Gastroesophageal sphincter (tissue), 4 donors: ENCODE measurements at regions not wholly inside any gene's neighbourhood (a gene's known extent, or its start where the extent isn't known, plus 50 kb on each side); places are given as distances from the start of the nearest gene placed in this dataset.

Experiments used
- ATAC-seq: fragments of 150-250 bp; one replicate; pipeline ENCODE4 v1.9.1; 2016; ENCODE audit warnings: mild to moderate bottlenecking, moderate library complexity
- H3K27ac ChIP-seq, 4 donors: fragments of 200-600 bp; sonication (generic) in 3 of 4; 1 replicate in 3 of 4; 2 replicates in 1 of 4; pipeline ENCODE4 v1.5.1; 2016 to 2019
- H3K27me3 ChIP-seq: fragments of 200-600 bp; sonication (generic); one replicate; pipeline ENCODE4 v1.5.1; 2019
- H3K36me3 ChIP-seq, 2 donors: fragments of 200-600 bp; sonication (generic); one replicate each; pipeline ENCODE4 v1.5.1; 2019; ENCODE audit warnings: control low read depth in 1 of 2
- H3K4me1 ChIP-seq, 3 donors: fragments of 200-600 bp; sonication (generic); 1 replicate in 2 of 3; 2 replicates in 1 of 3; pipeline ENCODE4 v1.5.1; 2016 to 2019; ENCODE audit warnings: control low read depth in 2 of 3
- H3K4me3 ChIP-seq, 2 donors: fragments of 200-600 bp; sonication (generic); one replicate each; pipeline ENCODE4 v1.5.1; 2019; ENCODE audit warnings: mild to moderate bottlenecking in 1 of 2, moderate library complexity in 1 of 2
- H3K9me3 ChIP-seq, 3 donors: fragments of 200-600 bp; sonication (generic); one replicate each; pipeline ENCODE4 v1.5.1; 2017 to 2019; ENCODE audit warnings: control low read depth in 2 of 3
- CTCF ChIP-seq, 4 experiments: fragments of 200-600 bp in 2 of 4; fragments of 450-650 bp in 2 of 4; sonication (generic) in 1 of 4; IDR thresholded peaks; one replicate each; pipeline ENCODE4 v1.5.1; 2017 to 2019; ENCODE audit warnings: antibody characterized with exemption in 4 of 4, mild to moderate bottlenecking in 2 of 4, moderate library complexity in 2 of 4
- EP300 ChIP-seq: sonication (generic); formaldehyde crosslinking; IDR thresholded peaks from one replicate; pipeline ENCODE4 v1.6.1; 2017; ENCODE audit warnings: antibody characterized with exemption, mild to moderate bottlenecking
- POLR2A ChIP-seq, 2 donors: fragments of 450-650 bp; IDR thresholded peaks; one replicate each; pipeline ENCODE4 v1.6.1; 2017; ENCODE audit warnings: antibody characterized with exemption in 2 of 2, mild to moderate bottlenecking in 2 of 2, moderate library complexity in 1 of 2
- POLR2AphosphoS5 ChIP-seq: sonication (generic); formaldehyde crosslinking; IDR thresholded peaks from one replicate; pipeline ENCODE4 v1.6.1; 2017; ENCODE audit warnings: antibody characterized with exemption
- WGBS, 2 donors: methylation state at CpG; one replicate each; pipeline ENCODE4 v1.1.5; 2018; ENCODE audit warnings: low coverage in 1 of 2; 5-methylcytosine and 5-hydroxymethylcytosine counted together

- no peak overlapping the region for H3K4me3 ChIP-seq
- H3K36me3 ChIP-seq: no peaks in the 10 kb centered on the region
- no peaks in the 10 kb centered on the region for H3K9me3 ChIP-seq
- H3K27me3 ChIP-seq: no peaks in the 10 kb centered on the region
- 38% methylated on average over 1 of the region's 2 CpGs; no CpG with 5 or more reads in 1 of the 2 donors for WGBS, 2 donors
- no peak for ATAC-seq
- peaks cover 0 to 3% (median 0%) of the 10 kb centered on the region in 3 donors for H3K4me1 ChIP-seq
- no peak overlapping the region for H3K27ac ChIP-seq
- TF ChIP-seq CTCF (IDR thresholded peaks at IDR 0.05): no peak
- no peak for TF ChIP-seq POLR2AphosphoS5
- TF ChIP-seq POLR2A (IDR thresholded peaks at IDR 0.05): no peak
- TF ChIP-seq EP300: no peak
These were observed 146.0 kb downstream of the PJA1 start for GRCh38 chrX:69019073-69019890.

- Histone ChIP-seq H3K4me3 (no peak overlapping the region), H3K36me3 (no peaks in the 10 kb centered on the region), H3K27me3 (no peaks in the 10 kb centered on the region), H3K27ac (no peak overlapping the region), H3K4me1 (no peaks in the 10 kb centered on the region), H3K9me3 (no peaks in the 10 kb centered on the region)
- WGBS, 2 donors: 60% methylated on average over 1 of the region's 8 CpGs; no CpG with 5 or more reads in 1 of the 2 donors
- ATAC-seq: peak; percentile 15
- TF ChIP-seq EP300 (no peak), POLR2A (IDR thresholded peaks at IDR 0.05) (no peak), POLR2AphosphoS5 (no peak), CTCF (IDR thresholded peaks at IDR 0.05) (no peak)
These were observed 146.7 kb downstream of the PJA1 start for GRCh38 chrX:69018416-69019072.

GRCh38 chrX:69016293-69016941 lies 148.8 kb downstream of the PJA1 start:
- ATAC-seq: peak; percentile 18

GRCh38 chrX:69015564-69016292 lies 149.5 kb downstream of the PJA1 start:
- peak; percentile 23 for ATAC-seq
- Histone ChIP-seq H3K27ac (no peak overlapping the region), H3K36me3 (no peaks in the 10 kb centered on the region), H3K9me3 (no peaks in the 10 kb centered on the region), H3K27me3 (no peaks in the 10 kb centered on the region), H3K4me1 (no peaks in the 10 kb centered on the region), H3K4me3 (no peak overlapping the region)
- no peak for TF ChIP-seq POLR2A (IDR thresholded peaks at IDR 0.05)
- no peak for TF ChIP-seq POLR2AphosphoS5
- TF ChIP-seq EP300: no peak
- no peak for TF ChIP-seq CTCF (IDR thresholded peaks at IDR 0.05)
- WGBS, 2 donors: 67% methylated on average over 6 of the region's 10 CpGs; no CpG with 5 or more reads in 1 of the 2 donors

More at GRCh38 chrX:69016293-69016941, 148.8 kb downstream of the PJA1 start:
- no peaks in the 10 kb centered on the region for H3K27me3 ChIP-seq
- no peak overlapping the region for H3K4me3 ChIP-seq
- no peaks in the 10 kb centered on the region for H3K36me3 ChIP-seq
- no peak overlapping the region for H3K27ac ChIP-seq
- no peak for TF ChIP-seq CTCF (IDR thresholded peaks at IDR 0.05)
- TF ChIP-seq POLR2A (IDR thresholded peaks at IDR 0.05): no peak
- no peak for TF ChIP-seq EP300
- no peak for TF ChIP-seq POLR2AphosphoS5
- WGBS, 2 donors: 42% methylated on average over 3 of the region's 11 CpGs; no CpG with 5 or more reads in 1 of the 2 donors
- H3K9me3 ChIP-seq: no peaks in the 10 kb centered on the region
- no peaks in the 10 kb centered on the region for H3K4me1 ChIP-seq
